Transverse colon (tissue), 3 donors: ENCODE measurements at regions not wholly inside any gene's neighbourhood (a gene's known extent, or its start where the extent isn't known, plus 50 kb on each side); places are given as distances from the start of the nearest gene placed in this dataset.

Source experiments
- POLR2A ChIP-seq: fragments of 450-650 bp; IDR thresholded peaks from one replicate; pipeline ENCODE4 v1.6.1; 2016; ENCODE audit warnings: antibody characterized with exemption, mild to moderate bottlenecking, moderate library complexity
- TF ChIP-seq, protein P1 (sequence below), 5 experiments: fragments of 200-600 bp in 3 of 5; fragments of 450-650 bp in 2 of 5; sonication (generic) in 3 of 5; IDR thresholded peaks; 1 replicate in 2 of 5; 2 replicates in 3 of 5; pipeline ENCODE4 v1.5.1; 2016 to 2017; ENCODE audit warnings: antibody characterized with exemption in 5 of 5, inconsistent platforms in 3 of 5, mild to moderate bottlenecking in 2 of 5, moderate library complexity in 1 of 5

- no peak for TF ChIP-seq POLR2A
- TF ChIP-seq, protein P1, sequence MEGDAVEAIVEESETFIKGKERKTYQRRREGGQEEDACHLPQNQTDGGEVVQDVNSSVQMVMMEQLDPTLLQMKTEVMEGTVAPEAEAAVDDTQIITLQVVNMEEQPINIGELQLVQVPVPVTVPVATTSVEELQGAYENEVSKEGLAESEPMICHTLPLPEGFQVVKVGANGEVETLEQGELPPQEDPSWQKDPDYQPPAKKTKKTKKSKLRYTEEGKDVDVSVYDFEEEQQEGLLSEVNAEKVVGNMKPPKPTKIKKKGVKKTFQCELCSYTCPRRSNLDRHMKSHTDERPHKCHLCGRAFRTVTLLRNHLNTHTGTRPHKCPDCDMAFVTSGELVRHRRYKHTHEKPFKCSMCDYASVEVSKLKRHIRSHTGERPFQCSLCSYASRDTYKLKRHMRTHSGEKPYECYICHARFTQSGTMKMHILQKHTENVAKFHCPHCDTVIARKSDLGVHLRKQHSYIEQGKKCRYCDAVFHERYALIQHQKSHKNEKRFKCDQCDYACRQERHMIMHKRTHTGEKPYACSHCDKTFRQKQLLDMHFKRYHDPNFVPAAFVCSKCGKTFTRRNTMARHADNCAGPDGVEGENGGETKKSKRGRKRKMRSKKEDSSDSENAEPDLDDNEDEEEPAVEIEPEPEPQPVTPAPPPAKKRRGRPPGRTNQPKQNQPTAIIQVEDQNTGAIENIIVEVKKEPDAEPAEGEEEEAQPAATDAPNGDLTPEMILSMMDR (IDR thresholded peaks at IDR 0.05) = no peak
These were observed 88.9 kb upstream of the TNFSF4 start for GRCh38 chr1:173295995-173296394.
